Stimulated activated naive CD8-positive, alpha-beta T cell treated with anti-CD3 and anti-CD28 coated beads, Interleukin-15, Interleukin-2, amounts not matched to agents 100 ng/mL and 50 ng/mL, for 24 hours (primary cell): ENCODE measurements at regions not wholly inside any gene's neighbourhood (a gene's known extent, or its start where the extent isn't known, plus 50 kb on each side); places are given as distances from the start of the nearest gene placed in this dataset.

Experiments
- H3K27ac Mint-ChIP-seq: one replicate; pipeline ENCODE4 v1.8.0; 2021; ENCODE audit warnings: mild to moderate bottlenecking, mixed read lengths
- H3K27me3 Mint-ChIP-seq: one replicate; pipeline ENCODE4 v1.8.0; 2021; ENCODE audit warnings: mixed read lengths
- H3K36me3 Mint-ChIP-seq: one replicate; pipeline ENCODE4 v1.8.0; 2021; ENCODE audit warnings: low read depth, mixed read lengths
- H3K4me1 Mint-ChIP-seq: one replicate; pipeline ENCODE4 v1.8.0; 2021; ENCODE audit warnings: low read depth, mixed read lengths
- H3K4me3 Mint-ChIP-seq: one replicate; pipeline ENCODE4 v1.8.0; 2021; ENCODE audit warnings: mild to moderate bottlenecking, mixed read lengths
- H3K9me3 Mint-ChIP-seq: one replicate; pipeline ENCODE4 v1.8.0; 2021; ENCODE audit warnings: mixed read lengths

DNA sequence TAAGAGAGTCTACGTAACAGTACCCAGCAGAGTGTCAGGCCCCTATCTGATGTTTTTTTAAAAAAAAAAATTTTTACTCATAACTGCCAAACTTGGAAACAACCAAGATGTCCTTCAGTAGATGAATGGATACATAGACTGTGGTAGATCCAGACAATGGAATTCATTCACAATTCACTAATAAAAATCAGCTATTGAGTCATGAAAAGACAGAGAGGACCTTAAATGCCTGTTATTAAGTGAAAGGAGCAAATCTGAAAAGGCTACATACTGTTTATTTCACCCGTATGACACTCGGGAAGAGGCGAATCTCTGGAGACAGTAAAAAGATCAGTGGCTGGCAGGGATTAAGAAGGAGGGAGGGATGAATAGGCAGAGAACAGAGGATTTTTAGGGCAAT is 541.4 kb upstream of the TENM4 start:
- H3K9me3 Mint-ChIP-seq = peaks cover 11% of the 10 kb centered on the region
- H3K4me1 Mint-ChIP-seq = no peaks in the 10 kb centered on the region
- no peaks in the 10 kb centered on the region for H3K27me3 Mint-ChIP-seq
- H3K4me3 Mint-ChIP-seq = no peak overlapping the region
- H3K36me3 Mint-ChIP-seq = no peaks in the 10 kb centered on the region
- H3K27ac Mint-ChIP-seq = no peak overlapping the region

GRCh38 chr11:79980916-79981315 is 540.1 kb upstream of the TENM4 start:
- Mint-ChIP-seq H3K4me3 (no peak overlapping the region), H3K36me3 (no peaks in the 10 kb centered on the region), H3K4me1 (no peaks in the 10 kb centered on the region), H3K27ac (no peak overlapping the region), H3K27me3 (no peaks in the 10 kb centered on the region), H3K9me3 (peaks cover 11% of the 10 kb centered on the region)

- Mint-ChIP-seq H3K27me3 (no peaks in the 10 kb centered on the region), H3K4me3 (no peak overlapping the region), H3K27ac (no peak overlapping the region), H3K36me3 (no peaks in the 10 kb centered on the region), H3K9me3 (no peaks in the 10 kb centered on the region), H3K4me1 (no peaks in the 10 kb centered on the region)
Measured at GRCh38 chr11:79973721-79974617, 533.1 kb upstream of the TENM4 start.

GRCh38 chr11:79971255-79971654 is 530.4 kb upstream of the TENM4 start:
- H3K27ac Mint-ChIP-seq = no peak overlapping the region
- H3K36me3 Mint-ChIP-seq = no peaks in the 10 kb centered on the region
- H3K9me3 Mint-ChIP-seq = no peaks in the 10 kb centered on the region
- H3K27me3 Mint-ChIP-seq = no peaks in the 10 kb centered on the region
- H3K4me1 Mint-ChIP-seq = no peaks in the 10 kb centered on the region
- H3K4me3 Mint-ChIP-seq = no peak overlapping the region

DNA sequence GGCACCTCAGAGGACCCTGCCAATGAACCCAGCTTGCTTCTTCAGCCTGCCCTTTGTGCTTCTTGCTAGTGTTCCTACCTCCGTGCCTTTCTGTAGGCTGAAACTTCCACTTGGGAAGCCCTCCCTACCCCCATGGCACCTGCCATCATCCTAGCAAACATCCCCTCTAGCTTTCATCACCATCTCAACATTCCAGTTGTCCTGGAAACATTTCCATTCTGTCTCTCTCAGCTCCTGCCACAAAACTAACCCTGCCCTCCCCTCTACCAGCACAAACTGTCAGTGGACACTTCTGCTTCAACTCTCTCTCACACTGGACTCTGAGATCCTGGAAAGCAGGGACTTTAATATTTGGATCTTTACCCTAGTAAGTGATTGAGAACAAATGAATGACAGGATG is 525.8 kb upstream of the TENM4 start:
- no peaks in the 10 kb centered on the region for H3K4me1 Mint-ChIP-seq
- H3K27ac Mint-ChIP-seq = no peak overlapping the region
- no peaks in the 10 kb centered on the region for H3K36me3 Mint-ChIP-seq

GRCh38 chr11:79963856-79964645 is 523.2 kb upstream of the TENM4 start:
- H3K27ac Mint-ChIP-seq = no peak overlapping the region
- no peaks in the 10 kb centered on the region for H3K27me3 Mint-ChIP-seq
- H3K4me1 Mint-ChIP-seq = no peaks in the 10 kb centered on the region
- H3K36me3 Mint-ChIP-seq = no peaks in the 10 kb centered on the region
- H3K9me3 Mint-ChIP-seq = peaks cover 9% of the 10 kb centered on the region
- no peak overlapping the region for H3K4me3 Mint-ChIP-seq

More for the DNA sequence above, 525.8 kb upstream of the TENM4 start:
- Mint-ChIP-seq H3K27me3 (no peaks in the 10 kb centered on the region), H3K9me3 (no peaks in the 10 kb centered on the region), H3K4me3 (no peak overlapping the region)

DNA sequence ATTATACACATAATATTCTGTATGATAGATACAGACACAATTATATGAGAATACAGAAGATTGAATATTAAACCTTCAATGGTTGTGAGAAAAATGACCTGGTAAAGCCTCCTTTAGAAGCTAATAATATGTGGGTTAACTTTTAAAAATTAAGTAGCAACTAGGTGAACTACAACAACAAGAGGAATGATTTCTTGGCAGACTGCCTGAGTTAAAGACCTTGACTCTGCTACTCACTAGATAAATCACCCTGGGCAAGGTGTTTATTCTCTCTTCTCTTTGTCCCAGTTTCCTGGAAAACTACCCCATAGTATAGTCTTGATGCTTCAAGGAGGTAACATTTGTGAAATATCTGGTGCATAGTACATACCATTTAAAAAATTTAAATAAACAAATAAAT is 519.6 kb upstream of the TENM4 start:
- Mint-ChIP-seq H3K36me3 (no peaks in the 10 kb centered on the region), H3K9me3 (peaks cover 19% of the 10 kb centered on the region), H3K4me3 (no peak overlapping the region), H3K27me3 (no peaks in the 10 kb centered on the region), H3K27ac (no peak overlapping the region), H3K4me1 (no peaks in the 10 kb centered on the region)

DNA sequence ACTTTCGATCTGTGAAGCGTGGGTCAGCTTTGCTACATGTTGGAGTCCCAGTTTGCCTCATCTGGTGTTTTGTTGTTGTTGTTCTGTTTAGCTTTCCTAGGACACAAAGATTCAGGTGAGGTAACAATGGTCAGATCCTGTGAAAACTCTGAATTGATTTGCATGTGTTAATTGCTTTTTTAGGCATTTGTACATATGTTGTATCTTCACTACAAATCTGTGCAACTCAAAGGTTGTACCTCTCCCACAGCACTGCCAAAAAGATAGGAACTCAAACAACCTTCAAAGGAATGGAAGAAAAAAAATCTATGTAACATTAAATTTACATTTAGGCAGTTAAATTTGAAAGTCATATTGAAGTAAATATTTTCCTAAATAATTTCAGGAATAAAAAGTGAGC is 518.5 kb upstream of the TENM4 start:
- Mint-ChIP-seq H3K27me3 (no peaks in the 10 kb centered on the region), H3K27ac (no peak overlapping the region), H3K9me3 (peaks cover 19% of the 10 kb centered on the region), H3K4me3 (no peak overlapping the region), H3K36me3 (no peaks in the 10 kb centered on the region), H3K4me1 (no peaks in the 10 kb centered on the region)

GRCh38 chr11:79957702-79958101 is 516.9 kb upstream of the TENM4 start:
- Mint-ChIP-seq H3K27me3 (no peaks in the 10 kb centered on the region), H3K36me3 (no peaks in the 10 kb centered on the region), H3K4me3 (no peak overlapping the region), H3K9me3 (peaks cover 19% of the 10 kb centered on the region), H3K27ac (no peak overlapping the region), H3K4me1 (no peaks in the 10 kb centered on the region)

DNA sequence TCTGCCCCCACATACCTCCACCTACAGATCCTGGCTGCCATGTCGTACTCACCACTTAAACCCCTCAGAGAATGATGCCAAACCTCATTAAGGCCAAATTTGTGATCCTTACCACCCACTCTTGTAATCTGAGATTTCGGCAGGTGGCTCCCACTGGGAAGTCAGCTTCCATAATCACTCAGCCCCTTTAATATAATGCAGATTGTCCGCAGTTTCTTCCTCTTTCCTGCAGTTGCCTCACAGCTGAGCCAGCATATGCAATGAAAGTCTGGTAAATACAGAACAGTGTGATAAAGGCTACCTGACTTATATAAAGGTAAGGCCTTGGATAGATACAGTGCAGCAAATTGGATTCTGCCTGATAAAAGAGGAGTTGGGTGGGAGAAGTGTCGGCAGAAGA is 515.2 kb upstream of the TENM4 start:
- H3K36me3 Mint-ChIP-seq = no peaks in the 10 kb centered on the region
- no peaks in the 10 kb centered on the region for H3K4me1 Mint-ChIP-seq
- H3K27me3 Mint-ChIP-seq = no peaks in the 10 kb centered on the region
- H3K27ac Mint-ChIP-seq = no peak overlapping the region
- H3K4me3 Mint-ChIP-seq = no peak overlapping the region
- H3K9me3 Mint-ChIP-seq = peaks cover 19% of the 10 kb centered on the region

DNA sequence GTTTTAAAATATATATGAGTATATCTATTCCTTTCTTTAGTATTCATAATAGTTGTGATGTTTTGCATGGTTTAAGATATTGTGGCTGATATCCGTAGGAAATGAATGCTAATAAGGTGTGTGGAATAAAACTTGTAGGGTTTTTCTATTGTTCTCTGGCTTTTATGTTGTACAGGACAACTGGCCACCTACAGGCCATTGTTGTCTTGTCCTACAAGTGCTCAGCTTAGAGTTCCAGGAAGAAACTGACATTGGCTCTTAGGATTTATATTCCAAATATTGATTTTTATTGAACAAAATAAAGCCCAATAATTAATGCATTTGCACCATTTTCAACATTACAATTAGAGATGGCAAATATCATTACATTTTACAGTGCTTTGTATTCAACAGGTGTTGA is 512.8 kb upstream of the TENM4 start:
- H3K9me3 Mint-ChIP-seq = peaks cover 6% of the 10 kb centered on the region
- no peaks in the 10 kb centered on the region for H3K4me1 Mint-ChIP-seq
- no peaks in the 10 kb centered on the region for H3K27me3 Mint-ChIP-seq
- H3K36me3 Mint-ChIP-seq = no peaks in the 10 kb centered on the region
- no peak overlapping the region for H3K4me3 Mint-ChIP-seq
- H3K27ac Mint-ChIP-seq = no peak overlapping the region

DNA sequence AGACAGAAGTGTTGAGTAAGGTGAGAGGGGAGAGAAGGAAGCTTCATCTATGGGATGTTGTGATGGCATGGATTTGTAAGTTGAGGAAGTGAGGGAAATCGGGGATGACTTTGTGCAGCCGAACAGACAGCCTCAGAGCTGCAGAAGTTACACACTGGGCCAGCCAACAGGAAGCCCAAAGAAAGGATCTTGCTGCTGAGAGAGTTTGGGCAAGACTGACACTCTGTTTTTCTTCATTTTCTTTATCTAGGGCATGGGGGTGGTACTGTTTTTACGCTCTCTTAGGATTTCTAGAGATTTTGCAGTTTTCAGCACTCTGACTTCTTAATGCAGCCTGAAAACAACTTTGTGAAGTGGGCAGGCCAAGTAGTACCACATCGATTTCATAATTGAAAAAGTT is 509.9 kb upstream of the TENM4 start:
- Mint-ChIP-seq H3K4me1 (no peaks in the 10 kb centered on the region), H3K36me3 (no peaks in the 10 kb centered on the region), H3K27ac (no peak overlapping the region), H3K4me3 (no peak overlapping the region), H3K27me3 (no peaks in the 10 kb centered on the region), H3K9me3 (no peaks in the 10 kb centered on the region)

DNA sequence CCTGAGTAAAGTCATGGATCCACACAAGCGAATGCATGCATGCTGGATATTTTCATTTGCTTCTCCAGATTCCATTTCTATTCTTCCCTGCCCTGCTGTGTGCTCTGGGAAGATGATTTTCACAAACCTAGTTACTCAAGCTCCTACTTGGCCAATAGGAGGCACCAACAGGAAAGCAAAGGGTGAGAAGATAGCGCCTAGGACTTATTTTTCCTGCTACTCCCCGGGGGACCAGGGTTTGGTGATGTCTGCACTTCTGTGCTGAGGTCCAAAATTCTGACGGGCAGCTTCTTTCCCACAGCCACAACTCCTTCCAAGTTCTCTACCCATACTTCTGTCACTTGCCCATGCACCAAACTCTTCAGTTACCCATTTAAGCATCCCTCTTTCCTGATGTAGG is 509.3 kb upstream of the TENM4 start:
- Mint-ChIP-seq H3K27ac (no peak overlapping the region), H3K9me3 (no peaks in the 10 kb centered on the region), H3K4me3 (no peak overlapping the region), H3K36me3 (no peaks in the 10 kb centered on the region), H3K27me3 (no peaks in the 10 kb centered on the region), H3K4me1 (no peaks in the 10 kb centered on the region)

DNA sequence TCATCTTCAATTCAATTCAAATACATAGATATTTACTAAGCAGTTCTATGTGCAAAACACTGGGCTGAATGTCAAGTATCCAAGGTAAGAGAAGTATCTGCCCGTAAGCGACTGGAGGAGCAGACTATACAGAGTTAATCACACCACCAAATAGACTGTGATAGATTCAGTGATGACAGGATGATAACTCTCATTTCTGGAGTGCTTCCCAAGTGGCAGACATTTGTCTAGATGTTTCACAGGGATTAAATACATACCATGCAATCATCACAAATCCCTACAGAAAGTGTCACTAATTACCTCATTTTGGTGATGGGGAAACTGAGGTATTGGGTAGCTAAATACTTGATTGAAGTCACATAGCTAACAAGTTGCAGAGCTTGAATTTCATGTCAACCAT is 508.7 kb upstream of the TENM4 start:
- no peaks in the 10 kb centered on the region for H3K27me3 Mint-ChIP-seq
- H3K36me3 Mint-ChIP-seq = no peaks in the 10 kb centered on the region
- H3K4me1 Mint-ChIP-seq = no peaks in the 10 kb centered on the region
- H3K4me3 Mint-ChIP-seq = no peak overlapping the region
- H3K27ac Mint-ChIP-seq = no peak overlapping the region
- H3K9me3 Mint-ChIP-seq = no peaks in the 10 kb centered on the region

DNA sequence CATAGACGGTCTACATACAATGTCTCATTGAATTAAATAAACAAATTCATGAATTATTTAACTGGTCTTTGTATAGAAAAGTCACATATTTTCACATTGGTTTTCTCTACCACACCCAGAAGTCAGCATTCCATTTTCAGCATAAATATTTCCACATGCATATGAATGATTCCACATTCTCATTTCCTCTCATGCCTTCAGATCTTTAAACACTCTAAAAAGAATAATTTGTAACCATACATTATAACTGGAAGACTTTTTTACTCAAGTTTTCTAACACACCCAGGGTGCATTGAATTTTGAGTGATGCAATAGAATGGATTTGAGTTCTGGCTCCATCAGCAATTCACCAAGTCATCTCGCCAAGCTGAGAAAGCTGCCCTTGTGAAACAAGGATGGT is 501.8 kb upstream of the TENM4 start:
- Mint-ChIP-seq H3K27ac (no peak overlapping the region), H3K4me1 (no peaks in the 10 kb centered on the region), H3K9me3 (peaks cover 16% of the 10 kb centered on the region), H3K36me3 (no peaks in the 10 kb centered on the region), H3K4me3 (no peak overlapping the region), H3K27me3 (no peaks in the 10 kb centered on the region)
